ENCODE measurements at regions not wholly inside any gene's neighbourhood (a gene's known extent, or its start where the extent isn't known, plus 50 kb on each side); places are given as distances from the start of the nearest gene placed in this dataset.

GRCh38 chr5:148937830-148938521 is 111.6 kb downstream of the ADRB2 start:
- Histone ChIP-seq H2AFZ (ENCODE audit: low read length) (no peak overlapping the region), H4K5ac (ENCODE audit: insufficient read length, low read depth, low read length) (no peak overlapping the region), H2AK5ac (ENCODE audit: low read depth, low read length) (no peak overlapping the region), H3K4ac (replicated peaks; ENCODE audit: insufficient read length, low read depth, low read length) (no peak overlapping the region), H3K36me3 (ENCODE audit: control insufficient read depth in 2 of 4, insufficient read depth in 4 of 4, low read length in 3 of 4) (no peaks in the 10 kb centered on the region), H3K14ac (ENCODE audit: insufficient read length) (no peak overlapping the region), H3K27me3 (replicated peaks in 1 of 4; ENCODE audit: control insufficient read depth in 3 of 4, extremely low read depth in 1 of 4, insufficient read depth in 3 of 4, low read length in 3 of 4) (no peaks in the 10 kb centered on the region), H3K9ac (replicated peaks in 1 of 4; ENCODE audit: extremely low read depth in 1 of 4, low read depth in 3 of 4, low read length in 3 of 4) (no peak overlapping the region), H3K9me3 (ENCODE audit: insufficient read depth in 2 of 2, low read depth in 1 of 2, low read length in 1 of 2) (peaks cover 0 to 8% of the 10 kb centered on the region in 2 experiments; a peak in 1 of 4 replicates), H4K20me1 (replicated peaks in 1 of 2; ENCODE audit: control insufficient read depth in 1 of 2, insufficient read depth in 2 of 2, low read length in 2 of 2) (no peaks in the 10 kb centered on the region), H4K8ac (ENCODE audit: extremely low read depth, insufficient read depth, low read length) (no peak overlapping the region), H3K23me2 (ENCODE audit: low read depth, low read length) (no peaks in the 10 kb centered on the region), H4K91ac (replicated peaks; ENCODE audit: insufficient read length, low read length) (no peak overlapping the region), H2BK15ac (ENCODE audit: low read length) (no peak overlapping the region), H3K4me2 (ENCODE audit: insufficient read depth in 1 of 2, low read depth in 2 of 2, low read length in 2 of 2) (no peak overlapping the region), H3K4me3 (ENCODE audit: extremely low read depth in 1 of 4, insufficient read depth in 2 of 4, low read depth in 3 of 4, low read length in 4 of 4) (no peak overlapping the region), H3K56ac (replicated peaks; ENCODE audit: insufficient read length, low read depth, low read length) (no peak overlapping the region), H3K79me2 (ENCODE audit: control insufficient read depth in 1 of 2, insufficient read depth in 2 of 2, low read length in 2 of 2) (no peaks in the 10 kb centered on the region), H3K23ac (ENCODE audit: insufficient read length) (no peak overlapping the region), H3K18ac (ENCODE audit: extremely low read depth, low read length) (no peak overlapping the region), H3K27ac (ENCODE audit: low read depth, low read length) (no peak overlapping the region), H2BK20ac (ENCODE audit: low read length) (no peak overlapping the region), H2BK120ac (replicated peaks; ENCODE audit: low read depth, low read length) (no peak overlapping the region), H2BK12ac (ENCODE audit: low read depth, low read length) (no peak overlapping the region), H2BK5ac (ENCODE audit: low read depth, low read length) (no peak overlapping the region), H3K79me1 (ENCODE audit: low read depth, low read length) (no peaks in the 10 kb centered on the region), H3K4me1 (replicated peaks in 1 of 4; ENCODE audit: control insufficient read depth in 3 of 4, insufficient read depth in 4 of 4, low read length in 3 of 4) (peaks cover 0 to 2% (median 0%) of the 10 kb centered on the region in 4 experiments; a peak in 2 of 7 replicates)
- FAIRE-seq (no peak), DNase-seq (ENCODE audit: low read depth in 1 of 2, low spot score in 2 of 2) (peak in 1 of 2 experiments; percentile 16)
- 89% methylated on average over 4 of the region's 4 CpGs; no CpG with 5 or more reads in 1 of the 2 experiments for WGBS, 2 experiments (ENCODE audit: extremely low coverage in 1 of 2, insufficient coverage in 1 of 2, insufficient read length in 1 of 2, insufficient replicate concordance in 2 of 2, low coverage in 1 of 2, low lambda C conversion rate in 2 of 2, missing lambda C conversion rate in 1 of 2)
- POLR2A ChIA-PET (ENCODE audit: partially characterized antibody): no interaction called here
- CTCF ChIA-PET (ENCODE audit: partially characterized antibody): interaction anchor here (1.3 to 5.2 kb wide), 4 partner anchors 11 to 98 kb away, joined by 3 to 31 read pairs (median 9); no protein-coding TSS in a partner anchor
- TF ChIP-seq FOSL1 (IDR thresholded peaks at IDR 0.05; ENCODE audit: insufficient read depth, low read depth, low read length): no peak
- TF ChIP-seq TBP (IDR thresholded peaks at IDR 0.05; ENCODE audit: low read depth, low read length): no peak
- no peak for TF ChIP-seq NRF1 (IDR thresholded peaks at IDR 0.05; ENCODE audit: low read depth, low read length)
- no peak for TF ChIP-seq MAX (IDR thresholded peaks at IDR 0.05)
- TF ChIP-seq, protein P1, sequence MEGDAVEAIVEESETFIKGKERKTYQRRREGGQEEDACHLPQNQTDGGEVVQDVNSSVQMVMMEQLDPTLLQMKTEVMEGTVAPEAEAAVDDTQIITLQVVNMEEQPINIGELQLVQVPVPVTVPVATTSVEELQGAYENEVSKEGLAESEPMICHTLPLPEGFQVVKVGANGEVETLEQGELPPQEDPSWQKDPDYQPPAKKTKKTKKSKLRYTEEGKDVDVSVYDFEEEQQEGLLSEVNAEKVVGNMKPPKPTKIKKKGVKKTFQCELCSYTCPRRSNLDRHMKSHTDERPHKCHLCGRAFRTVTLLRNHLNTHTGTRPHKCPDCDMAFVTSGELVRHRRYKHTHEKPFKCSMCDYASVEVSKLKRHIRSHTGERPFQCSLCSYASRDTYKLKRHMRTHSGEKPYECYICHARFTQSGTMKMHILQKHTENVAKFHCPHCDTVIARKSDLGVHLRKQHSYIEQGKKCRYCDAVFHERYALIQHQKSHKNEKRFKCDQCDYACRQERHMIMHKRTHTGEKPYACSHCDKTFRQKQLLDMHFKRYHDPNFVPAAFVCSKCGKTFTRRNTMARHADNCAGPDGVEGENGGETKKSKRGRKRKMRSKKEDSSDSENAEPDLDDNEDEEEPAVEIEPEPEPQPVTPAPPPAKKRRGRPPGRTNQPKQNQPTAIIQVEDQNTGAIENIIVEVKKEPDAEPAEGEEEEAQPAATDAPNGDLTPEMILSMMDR (IDR thresholded peaks at IDR 0.05; ENCODE audit: control extremely low read depth in 1 of 3, insufficient read depth in 1 of 3, low read depth in 1 of 3, low read length in 3 of 3): no peak
- no peak for TF ChIP-seq SRF (IDR thresholded peaks at IDR 0.05; ENCODE audit: low read depth, low read length)
- no peak for TF ChIP-seq TEAD4 (IDR thresholded peaks at IDR 0.05; ENCODE audit: low read depth, low read length)
- no peak for TF ChIP-seq CTBP2 (IDR thresholded peaks at IDR 0.05; ENCODE audit: borderline replicate concordance, insufficient read depth, insufficient read length, low read length)
- no peak for TF ChIP-seq GTF2F1 (IDR thresholded peaks at IDR 0.05; ENCODE audit: borderline replicate concordance, low read depth, low read length)
- no peak for TF ChIP-seq RXRA (IDR thresholded peaks at IDR 0.05; ENCODE audit: insufficient read depth, low read depth, low read length)

All from H1 (cell line).